ENCODE measurements at regions not wholly inside any gene's neighbourhood (a gene's known extent, or its start where the extent isn't known, plus 50 kb on each side); places are given as distances from the start of the nearest gene placed in this dataset.

DNA sequence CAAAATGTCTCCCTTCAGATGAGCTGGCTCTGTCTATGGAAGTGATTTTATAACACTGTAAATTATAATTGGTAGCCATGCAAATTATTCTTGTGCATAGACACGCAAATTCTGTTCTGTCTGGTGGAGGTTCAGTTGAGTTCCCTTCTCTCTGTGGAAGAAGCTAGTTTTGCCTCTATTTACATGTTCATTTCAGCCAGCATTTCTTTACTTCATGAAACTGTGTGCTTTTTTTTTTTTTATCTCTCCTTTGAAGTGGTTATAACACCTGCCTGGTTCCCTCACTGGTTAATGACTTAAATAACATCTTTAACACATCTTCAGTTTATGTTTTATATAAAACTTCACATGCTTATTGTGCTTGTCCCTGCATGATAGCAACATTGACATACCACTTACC is 149.4 kb upstream of the FBXL7 start:
- TF ChIP-seq, protein P1, sequence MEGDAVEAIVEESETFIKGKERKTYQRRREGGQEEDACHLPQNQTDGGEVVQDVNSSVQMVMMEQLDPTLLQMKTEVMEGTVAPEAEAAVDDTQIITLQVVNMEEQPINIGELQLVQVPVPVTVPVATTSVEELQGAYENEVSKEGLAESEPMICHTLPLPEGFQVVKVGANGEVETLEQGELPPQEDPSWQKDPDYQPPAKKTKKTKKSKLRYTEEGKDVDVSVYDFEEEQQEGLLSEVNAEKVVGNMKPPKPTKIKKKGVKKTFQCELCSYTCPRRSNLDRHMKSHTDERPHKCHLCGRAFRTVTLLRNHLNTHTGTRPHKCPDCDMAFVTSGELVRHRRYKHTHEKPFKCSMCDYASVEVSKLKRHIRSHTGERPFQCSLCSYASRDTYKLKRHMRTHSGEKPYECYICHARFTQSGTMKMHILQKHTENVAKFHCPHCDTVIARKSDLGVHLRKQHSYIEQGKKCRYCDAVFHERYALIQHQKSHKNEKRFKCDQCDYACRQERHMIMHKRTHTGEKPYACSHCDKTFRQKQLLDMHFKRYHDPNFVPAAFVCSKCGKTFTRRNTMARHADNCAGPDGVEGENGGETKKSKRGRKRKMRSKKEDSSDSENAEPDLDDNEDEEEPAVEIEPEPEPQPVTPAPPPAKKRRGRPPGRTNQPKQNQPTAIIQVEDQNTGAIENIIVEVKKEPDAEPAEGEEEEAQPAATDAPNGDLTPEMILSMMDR (optimal IDR thresholded peaks at IDR 0.05 in 1 of 3, IDR thresholded peaks at IDR 0.05 in 1 of 3, conservative IDR thresholded peaks at IDR 0.05 in 1 of 3; ENCODE audit: extremely low read depth in 1 of 3, insufficient read depth in 2 of 3, low read length in 3 of 3) = no peak
- no peak for TF ChIP-seq EZH2 (IDR thresholded peaks at IDR 0.05; ENCODE audit: low read length)
